OCI-LY7 (cell line): ENCODE measurements at regions not wholly inside any gene's neighbourhood (a gene's known extent, or its start where the extent isn't known, plus 50 kb on each side); places are given as distances from the start of the nearest gene placed in this dataset.

Experiments
- EZH2phosphoT487 ChIP-seq: fragments of 200-600 bp; sonication (generic); IDR thresholded peaks from 2 replicates; pipeline ENCODE4 v1.6.1; 2018; ENCODE audit warnings: low read depth, borderline replicate concordance, mild to moderate bottlenecking, mixed run types, antibody characterized with exemption, low read length, moderate library complexity, mixed read lengths
- TF ChIP-seq, protein P1 (sequence below): fragments of 200-600 bp; sonication (generic); conservative IDR thresholded peaks from 2 replicates; pipeline ENCODE4 v1.5.1; 2014; ENCODE audit warnings: mild to moderate bottlenecking, antibody characterized with exemption, low read length, moderate library complexity, mixed read lengths

DNA sequence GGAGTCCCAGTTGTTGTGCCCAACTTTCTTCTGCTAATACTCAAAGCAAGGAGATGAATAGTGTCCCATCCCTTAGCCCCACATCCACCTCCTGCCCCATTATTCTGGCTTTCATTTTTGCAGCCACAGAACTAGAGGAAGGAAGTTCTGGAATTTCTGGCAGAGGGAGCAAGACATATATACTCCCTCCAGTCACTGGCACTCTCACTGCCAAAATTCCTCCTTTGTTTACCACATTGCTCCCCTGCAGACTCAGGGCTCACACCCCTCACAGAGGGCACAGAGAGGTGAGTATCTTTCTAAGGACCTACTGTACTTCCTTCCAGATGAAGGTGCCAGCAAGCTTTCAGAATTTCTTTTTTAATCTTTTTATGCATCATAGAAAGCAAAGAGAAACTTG, 168.0 kb upstream of the ID4 start:
- TF ChIP-seq, protein P1, sequence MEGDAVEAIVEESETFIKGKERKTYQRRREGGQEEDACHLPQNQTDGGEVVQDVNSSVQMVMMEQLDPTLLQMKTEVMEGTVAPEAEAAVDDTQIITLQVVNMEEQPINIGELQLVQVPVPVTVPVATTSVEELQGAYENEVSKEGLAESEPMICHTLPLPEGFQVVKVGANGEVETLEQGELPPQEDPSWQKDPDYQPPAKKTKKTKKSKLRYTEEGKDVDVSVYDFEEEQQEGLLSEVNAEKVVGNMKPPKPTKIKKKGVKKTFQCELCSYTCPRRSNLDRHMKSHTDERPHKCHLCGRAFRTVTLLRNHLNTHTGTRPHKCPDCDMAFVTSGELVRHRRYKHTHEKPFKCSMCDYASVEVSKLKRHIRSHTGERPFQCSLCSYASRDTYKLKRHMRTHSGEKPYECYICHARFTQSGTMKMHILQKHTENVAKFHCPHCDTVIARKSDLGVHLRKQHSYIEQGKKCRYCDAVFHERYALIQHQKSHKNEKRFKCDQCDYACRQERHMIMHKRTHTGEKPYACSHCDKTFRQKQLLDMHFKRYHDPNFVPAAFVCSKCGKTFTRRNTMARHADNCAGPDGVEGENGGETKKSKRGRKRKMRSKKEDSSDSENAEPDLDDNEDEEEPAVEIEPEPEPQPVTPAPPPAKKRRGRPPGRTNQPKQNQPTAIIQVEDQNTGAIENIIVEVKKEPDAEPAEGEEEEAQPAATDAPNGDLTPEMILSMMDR, result no peak
- TF ChIP-seq EZH2phosphoT487, result no peak
